Endothelial cell of umbilical vein (primary cell): ENCODE measurements at regions not wholly inside any gene's neighbourhood (a gene's known extent, or its start where the extent isn't known, plus 50 kb on each side); places are given as distances from the start of the nearest gene placed in this dataset.

Experiments
- POLR2A ChIP-seq: IDR thresholded peaks from 2 replicates; pipeline ENCODE4 v1.6.1; 2012; ENCODE audit warnings: low read depth, mild to moderate bottlenecking, control low read depth, low read length
- POLR2AphosphoS5 ChIP-seq: IDR thresholded peaks from 2 replicates; pipeline ENCODE4 v1.6.1; 2012; ENCODE audit warnings: low read depth, mild to moderate bottlenecking, control low read depth, low read length, moderate library complexity; ENCODE audit not compliant: insufficient read depth
- TF ChIP-seq, protein P1 (sequence below), 2 donors: IDR thresholded peaks; 1 replicate in 1 of 2; 2 replicates in 1 of 2; pipeline ENCODE4 v1.5.1; 2011; ENCODE audit warnings: low read length in 2 of 2, mild to moderate bottlenecking in 2 of 2, moderate library complexity in 2 of 2, control low read depth in 1 of 2, inconsistent platforms in 1 of 2, low read depth in 1 of 2; ENCODE audit not compliant: insufficient read depth in 1 of 2; ENCODE audit errors: extremely low read depth in 1 of 2

- no peak for TF ChIP-seq POLR2A
- TF ChIP-seq POLR2AphosphoS5: no peak
- TF ChIP-seq, protein P1, sequence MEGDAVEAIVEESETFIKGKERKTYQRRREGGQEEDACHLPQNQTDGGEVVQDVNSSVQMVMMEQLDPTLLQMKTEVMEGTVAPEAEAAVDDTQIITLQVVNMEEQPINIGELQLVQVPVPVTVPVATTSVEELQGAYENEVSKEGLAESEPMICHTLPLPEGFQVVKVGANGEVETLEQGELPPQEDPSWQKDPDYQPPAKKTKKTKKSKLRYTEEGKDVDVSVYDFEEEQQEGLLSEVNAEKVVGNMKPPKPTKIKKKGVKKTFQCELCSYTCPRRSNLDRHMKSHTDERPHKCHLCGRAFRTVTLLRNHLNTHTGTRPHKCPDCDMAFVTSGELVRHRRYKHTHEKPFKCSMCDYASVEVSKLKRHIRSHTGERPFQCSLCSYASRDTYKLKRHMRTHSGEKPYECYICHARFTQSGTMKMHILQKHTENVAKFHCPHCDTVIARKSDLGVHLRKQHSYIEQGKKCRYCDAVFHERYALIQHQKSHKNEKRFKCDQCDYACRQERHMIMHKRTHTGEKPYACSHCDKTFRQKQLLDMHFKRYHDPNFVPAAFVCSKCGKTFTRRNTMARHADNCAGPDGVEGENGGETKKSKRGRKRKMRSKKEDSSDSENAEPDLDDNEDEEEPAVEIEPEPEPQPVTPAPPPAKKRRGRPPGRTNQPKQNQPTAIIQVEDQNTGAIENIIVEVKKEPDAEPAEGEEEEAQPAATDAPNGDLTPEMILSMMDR (IDR thresholded peaks at IDR 0.05; ENCODE audit: extremely low read depth in 1 of 2, insufficient read depth in 1 of 2, low read depth in 1 of 2, low read length in 2 of 2): no peak
Measured at GRCh38 chr6:16069222-16069621, 59.7 kb upstream of the MYLIP start.
